GM10266 (cell line): ENCODE measurements at regions not wholly inside any gene's neighbourhood (a gene's known extent, or its start where the extent isn't known, plus 50 kb on each side); places are given as distances from the start of the nearest gene placed in this dataset.
"Not testable (repeated sequence)": the region's sequence is repeated elsewhere in the genome, so short reads cannot be mapped to it uniquely, and the experiment has no call there.

ENCODE experiments used
- DNase-seq: peaks from one replicate; pipeline ENCODE4 v3.0.0; 2012; ENCODE audit errors: extremely low spot score
- TF ChIP-seq, protein P1 (sequence below): IDR thresholded peaks from 2 replicates; pipeline ENCODE4 v1.5.1; 2012; ENCODE audit warnings: mild to moderate bottlenecking, low read depth; ENCODE audit not compliant: control insufficient read depth, insufficient read depth; ENCODE audit errors: missing control alignments

DNA sequence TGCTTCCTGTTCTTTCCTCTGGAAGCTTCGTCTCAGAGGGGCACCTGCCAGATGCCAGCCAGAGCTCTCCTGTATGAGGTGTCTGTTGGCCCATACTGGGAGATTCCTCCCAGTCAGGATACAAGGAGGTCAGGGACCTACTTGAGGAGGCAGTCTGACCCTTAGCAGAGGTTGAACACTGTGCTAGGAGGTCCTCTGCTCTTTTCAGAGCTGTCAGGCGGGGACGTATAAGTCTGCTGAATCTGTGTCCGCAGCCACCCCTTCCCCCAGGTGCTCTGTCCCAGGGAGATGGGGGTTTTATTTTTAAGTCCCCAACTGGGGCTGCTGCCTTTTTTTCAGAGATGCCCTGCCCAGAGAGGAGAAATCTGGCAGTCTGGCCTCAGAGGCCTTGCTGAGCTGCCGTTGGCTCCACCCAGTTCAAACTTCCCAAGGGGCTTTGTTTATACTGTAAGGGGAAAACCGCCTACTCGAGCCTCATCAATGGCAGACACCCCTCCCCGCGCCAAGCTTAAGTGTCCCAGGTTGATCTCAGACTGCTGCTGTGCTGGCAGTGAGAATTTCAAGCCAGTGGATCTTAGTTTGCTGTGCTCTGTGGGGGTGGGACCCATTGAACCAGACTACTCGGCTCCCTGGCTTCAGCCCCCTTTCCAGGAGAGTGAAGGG, 326.7 kb downstream of the BCKDHB start:
- TF ChIP-seq, protein P1, sequence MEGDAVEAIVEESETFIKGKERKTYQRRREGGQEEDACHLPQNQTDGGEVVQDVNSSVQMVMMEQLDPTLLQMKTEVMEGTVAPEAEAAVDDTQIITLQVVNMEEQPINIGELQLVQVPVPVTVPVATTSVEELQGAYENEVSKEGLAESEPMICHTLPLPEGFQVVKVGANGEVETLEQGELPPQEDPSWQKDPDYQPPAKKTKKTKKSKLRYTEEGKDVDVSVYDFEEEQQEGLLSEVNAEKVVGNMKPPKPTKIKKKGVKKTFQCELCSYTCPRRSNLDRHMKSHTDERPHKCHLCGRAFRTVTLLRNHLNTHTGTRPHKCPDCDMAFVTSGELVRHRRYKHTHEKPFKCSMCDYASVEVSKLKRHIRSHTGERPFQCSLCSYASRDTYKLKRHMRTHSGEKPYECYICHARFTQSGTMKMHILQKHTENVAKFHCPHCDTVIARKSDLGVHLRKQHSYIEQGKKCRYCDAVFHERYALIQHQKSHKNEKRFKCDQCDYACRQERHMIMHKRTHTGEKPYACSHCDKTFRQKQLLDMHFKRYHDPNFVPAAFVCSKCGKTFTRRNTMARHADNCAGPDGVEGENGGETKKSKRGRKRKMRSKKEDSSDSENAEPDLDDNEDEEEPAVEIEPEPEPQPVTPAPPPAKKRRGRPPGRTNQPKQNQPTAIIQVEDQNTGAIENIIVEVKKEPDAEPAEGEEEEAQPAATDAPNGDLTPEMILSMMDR, result no peak
- DNase-seq, result no peak

DNA sequence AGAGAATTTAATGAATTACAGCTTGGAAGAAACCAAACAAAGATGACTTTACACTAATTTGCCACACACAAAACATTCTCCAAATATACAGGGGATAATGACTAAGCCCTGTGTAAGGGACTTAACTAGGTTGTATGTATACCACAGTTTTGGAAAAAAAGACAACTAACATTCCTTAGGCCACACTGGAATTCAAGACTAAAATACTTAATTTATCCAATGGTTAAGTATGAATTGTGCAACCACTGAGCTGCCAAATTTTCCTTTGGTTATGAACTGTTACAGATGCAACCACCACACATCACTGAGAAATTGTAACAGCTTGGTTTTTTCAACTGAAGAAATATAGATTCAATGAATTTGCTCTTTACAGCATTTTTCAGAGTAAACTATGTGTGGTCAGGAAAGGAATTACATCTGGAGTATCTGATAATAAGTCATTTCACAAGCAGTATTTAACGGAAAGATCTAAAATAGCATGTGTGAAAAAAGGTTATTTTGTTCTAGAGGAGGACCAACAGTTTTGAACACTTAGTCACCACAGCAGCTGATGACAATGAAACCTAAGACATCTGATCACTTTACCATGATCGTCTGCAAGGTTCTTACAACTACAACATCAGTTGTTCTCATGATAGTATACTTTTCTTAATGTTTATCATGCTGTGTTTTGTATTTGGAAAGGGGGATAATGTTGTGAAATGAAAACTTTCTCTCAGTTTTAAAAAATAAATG, 318.8 kb downstream of the BCKDHB start:
- TF ChIP-seq, protein P1, result no peak
- no peak for DNase-seq

DNA sequence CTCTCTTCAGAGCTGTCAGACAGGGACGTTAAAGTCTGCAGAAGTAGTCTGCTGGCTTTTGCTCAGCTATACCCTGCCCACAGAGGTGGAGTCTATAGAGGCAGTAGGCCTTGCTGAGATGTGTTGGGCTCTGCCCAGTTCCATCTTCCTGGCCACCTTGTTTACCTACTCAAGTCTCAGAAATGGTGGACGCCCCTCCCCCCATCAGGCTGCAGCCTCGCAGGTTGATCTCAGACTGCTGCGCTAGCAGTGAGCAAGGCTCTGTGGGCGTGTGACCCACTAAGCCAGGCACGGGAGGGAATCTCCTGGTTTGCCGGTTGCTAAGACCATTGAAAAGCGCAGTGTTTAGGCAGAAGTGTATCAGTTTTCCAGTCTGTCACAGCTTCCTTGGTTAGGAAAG, 305.0 kb downstream of the BCKDHB start:
- DNase-seq, result no peak
- TF ChIP-seq, protein P1, result no peak

DNA sequence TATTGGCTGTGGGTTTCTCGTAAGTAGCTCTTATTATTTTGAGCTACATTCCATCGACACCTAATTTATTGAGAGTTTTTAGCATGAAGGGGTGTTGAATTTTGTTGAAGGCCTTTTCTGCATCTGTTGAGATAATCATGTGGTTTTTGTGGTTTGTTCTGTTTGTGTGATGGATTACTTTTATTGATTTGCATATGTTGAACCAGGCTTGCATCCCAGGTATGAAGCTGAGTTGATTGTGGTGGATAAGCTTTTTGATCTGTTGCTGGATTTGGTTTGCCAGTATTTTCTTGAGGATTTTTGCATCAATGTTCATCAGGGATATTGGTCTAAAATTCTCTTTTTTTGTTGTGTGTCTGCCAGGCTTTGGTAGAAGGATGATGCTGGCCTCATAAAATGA, 301.5 kb downstream of the BCKDHB start:
- not testable (repeated sequence) for DNase-seq

DNA sequence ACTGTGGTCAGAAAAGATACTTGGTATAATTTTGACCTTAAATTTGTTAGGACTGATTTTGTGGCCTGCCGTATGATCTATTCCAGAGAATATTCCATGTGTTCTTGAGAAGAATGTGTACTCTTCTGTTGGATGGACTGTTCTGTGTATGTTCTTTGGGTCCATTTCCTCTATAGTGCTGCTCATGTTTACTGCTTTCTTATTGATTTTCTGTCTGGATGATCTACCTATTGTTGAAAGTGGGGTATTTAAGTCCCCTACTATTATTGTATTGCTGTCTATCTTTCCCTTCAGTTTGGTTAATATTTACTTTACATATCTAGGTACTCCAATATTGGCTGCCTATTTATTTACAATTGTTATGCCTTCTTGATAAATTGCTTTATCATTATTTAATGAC, 298.4 kb downstream of the BCKDHB start:
- TF ChIP-seq, protein P1, result no peak
- DNase-seq, result no peak

DNA sequence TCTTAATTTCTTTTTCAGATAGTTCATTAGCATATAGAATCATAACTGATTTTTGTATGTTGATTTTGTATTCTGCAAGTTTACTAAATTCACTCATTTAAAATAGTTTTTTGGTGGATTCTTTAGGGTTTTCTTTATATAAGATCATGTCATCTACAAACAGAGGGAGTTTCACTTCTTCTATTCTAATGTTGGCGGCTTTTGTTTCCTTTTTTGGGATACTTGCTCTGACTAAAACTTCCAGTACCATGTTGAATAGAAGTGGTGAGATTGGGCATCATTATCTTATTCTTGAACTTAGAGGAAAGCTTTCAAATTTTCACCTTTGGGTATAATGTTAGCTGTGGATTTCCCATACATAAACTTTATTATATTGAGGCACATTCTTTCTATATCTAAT, 296.9 kb downstream of the BCKDHB start:
- DNase-seq, result no peak
- TF ChIP-seq, protein P1, result no peak

DNA sequence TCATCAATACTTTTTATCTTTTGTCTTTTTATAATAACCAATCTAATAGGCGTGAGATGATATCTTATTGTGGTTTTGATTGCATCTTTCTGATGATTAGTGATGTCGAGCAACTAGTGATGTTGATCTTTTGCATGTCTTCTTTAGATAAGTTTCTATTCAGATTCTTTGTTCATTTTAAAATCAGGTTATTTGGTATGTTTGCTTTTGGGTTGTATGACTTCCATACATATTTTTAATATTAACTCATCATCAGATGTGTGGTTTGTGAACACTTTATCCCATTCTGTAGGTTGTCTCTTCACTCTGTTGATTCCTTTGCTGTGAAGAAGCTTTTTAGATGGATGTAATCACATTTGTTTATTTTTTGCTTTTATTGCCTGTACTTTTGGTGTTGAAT, 295.8 kb downstream of the BCKDHB start:
- DNase-seq, result no peak
- TF ChIP-seq, protein P1, result no peak
